ENCODE measurements at regions not wholly inside any gene's neighbourhood (a gene's known extent, or its start where the extent isn't known, plus 50 kb on each side); places are given as distances from the start of the nearest gene placed in this dataset.

DNA sequence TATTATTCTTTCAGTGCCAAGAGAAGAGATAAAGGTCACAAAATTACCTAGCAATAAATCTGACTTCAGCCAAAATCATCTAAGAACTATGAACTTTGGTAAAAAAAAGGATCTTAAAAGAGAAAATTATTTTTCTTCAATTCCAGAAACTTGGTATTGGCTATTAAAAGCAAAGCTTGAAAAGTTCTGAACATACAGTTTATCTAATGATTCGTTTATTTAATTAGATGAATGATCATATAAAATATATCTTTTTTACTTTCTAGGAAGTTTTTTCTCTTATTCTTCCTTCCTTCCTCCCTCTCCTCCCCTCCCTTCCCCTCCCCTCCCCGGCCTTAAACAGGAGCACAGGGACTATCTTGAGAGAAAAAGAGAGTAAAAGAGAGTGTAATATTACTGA is 536.1 kb downstream of the SOX11 start:
- Histone ChIP-seq H3K18ac (ENCODE audit: extremely low read depth, low read length) (no peak overlapping the region), H4K20me1 (replicated peaks in 1 of 2; ENCODE audit: control insufficient read depth in 1 of 2, insufficient read depth in 2 of 2, low read length in 2 of 2) (no peaks in the 10 kb centered on the region), H3K4me3 (ENCODE audit: extremely low read depth in 1 of 4, insufficient read depth in 2 of 4, low read depth in 3 of 4, low read length in 4 of 4) (no peak overlapping the region), H2BK20ac (ENCODE audit: low read length) (no peak overlapping the region), H3K14ac (ENCODE audit: insufficient read length) (no peak overlapping the region), H2BK12ac (ENCODE audit: low read depth, low read length) (no peak overlapping the region), H3K79me2 (ENCODE audit: control insufficient read depth in 1 of 2, insufficient read depth in 2 of 2, low read length in 2 of 2) (no peaks in the 10 kb centered on the region), H2BK5ac (ENCODE audit: low read depth, low read length) (no peak overlapping the region), H3K56ac (replicated peaks; ENCODE audit: insufficient read length, low read depth, low read length) (no peak overlapping the region), H3K23me2 (ENCODE audit: low read depth, low read length) (no peaks in the 10 kb centered on the region), H4K5ac (ENCODE audit: insufficient read length, low read depth, low read length) (no peak overlapping the region), H3K27me3 (replicated peaks in 1 of 4; ENCODE audit: control insufficient read depth in 3 of 4, extremely low read depth in 1 of 4, insufficient read depth in 3 of 4, low read length in 3 of 4) (no peaks in the 10 kb centered on the region), H2BK120ac (replicated peaks; ENCODE audit: low read depth, low read length) (no peak overlapping the region), H3K4me2 (ENCODE audit: insufficient read depth in 1 of 2, low read depth in 2 of 2, low read length in 2 of 2) (no peak overlapping the region), H2AFZ (ENCODE audit: low read length) (no peak overlapping the region), H3K27ac (ENCODE audit: low read depth, low read length) (no peak overlapping the region), H3K4me1 (replicated peaks in 1 of 4; ENCODE audit: control insufficient read depth in 3 of 4, insufficient read depth in 4 of 4, low read length in 3 of 4) (no peaks in the 10 kb centered on the region), H2AK5ac (ENCODE audit: low read depth, low read length) (no peak overlapping the region), H3K79me1 (ENCODE audit: low read depth, low read length) (no peaks in the 10 kb centered on the region), H3K9me3 (ENCODE audit: insufficient read depth in 2 of 2, low read depth in 1 of 2, low read length in 1 of 2) (no peaks in the 10 kb centered on the region), H2BK15ac (ENCODE audit: low read length) (no peak overlapping the region), H3K23ac (ENCODE audit: insufficient read length) (no peak overlapping the region), H3K9ac (replicated peaks in 1 of 4; ENCODE audit: extremely low read depth in 1 of 4, low read depth in 3 of 4, low read length in 3 of 4) (no peak overlapping the region), H3K4ac (replicated peaks; ENCODE audit: insufficient read length, low read depth, low read length) (no peak overlapping the region), H4K91ac (replicated peaks; ENCODE audit: insufficient read length, low read length) (no peak overlapping the region), H4K8ac (ENCODE audit: extremely low read depth, insufficient read depth, low read length) (no peak overlapping the region), H3K36me3 (ENCODE audit: control insufficient read depth in 2 of 4, insufficient read depth in 4 of 4, low read length in 3 of 4) (no peaks in the 10 kb centered on the region)
- DNase-seq (ENCODE audit: low read depth in 1 of 2, low spot score in 2 of 2), result no peak
- ChIA-PET CTCF (ENCODE audit: partially characterized antibody) (no interaction called here), POLR2A (ENCODE audit: partially characterized antibody) (no interaction called here)
- WGBS, 2 experiments (ENCODE audit: extremely low coverage in 1 of 2, insufficient coverage in 1 of 2, insufficient read length in 1 of 2, insufficient replicate concordance in 2 of 2, low coverage in 1 of 2, low lambda C conversion rate in 2 of 2, missing lambda C conversion rate in 1 of 2), result 61% methylated on average over 2 of the region's 2 CpGs; no CpG with 5 or more reads in 1 of the 2 experiments
- no peak for FAIRE-seq
- TF ChIP-seq SP2 (IDR thresholded peaks at IDR 0.05; ENCODE audit: low read length) (no peak), FOSL1 (IDR thresholded peaks at IDR 0.05; ENCODE audit: insufficient read depth, low read depth, low read length) (no peak), SIX5 (IDR thresholded peaks at IDR 0.05; ENCODE audit: low read depth, low read length) (no peak), POLR2AphosphoS5 (IDR thresholded peaks at IDR 0.05; ENCODE audit: low read depth, low read length) (no peak), TBP (IDR thresholded peaks at IDR 0.05; ENCODE audit: low read depth, low read length) (no peak), ZNF274 (IDR thresholded peaks at IDR 0.05; ENCODE audit: borderline replicate concordance, extremely low read depth, low read length) (no peak), RFX5 (IDR thresholded peaks at IDR 0.05; ENCODE audit: borderline replicate concordance, low read depth, low read length) (no peak), TEAD4 (IDR thresholded peaks at IDR 0.05; ENCODE audit: low read depth, low read length) (no peak), CBX8 (IDR thresholded peaks at IDR 0.05; ENCODE audit: borderline replicate concordance, low read depth, low read length) (no peak)
- TF ChIP-seq, protein P1, sequence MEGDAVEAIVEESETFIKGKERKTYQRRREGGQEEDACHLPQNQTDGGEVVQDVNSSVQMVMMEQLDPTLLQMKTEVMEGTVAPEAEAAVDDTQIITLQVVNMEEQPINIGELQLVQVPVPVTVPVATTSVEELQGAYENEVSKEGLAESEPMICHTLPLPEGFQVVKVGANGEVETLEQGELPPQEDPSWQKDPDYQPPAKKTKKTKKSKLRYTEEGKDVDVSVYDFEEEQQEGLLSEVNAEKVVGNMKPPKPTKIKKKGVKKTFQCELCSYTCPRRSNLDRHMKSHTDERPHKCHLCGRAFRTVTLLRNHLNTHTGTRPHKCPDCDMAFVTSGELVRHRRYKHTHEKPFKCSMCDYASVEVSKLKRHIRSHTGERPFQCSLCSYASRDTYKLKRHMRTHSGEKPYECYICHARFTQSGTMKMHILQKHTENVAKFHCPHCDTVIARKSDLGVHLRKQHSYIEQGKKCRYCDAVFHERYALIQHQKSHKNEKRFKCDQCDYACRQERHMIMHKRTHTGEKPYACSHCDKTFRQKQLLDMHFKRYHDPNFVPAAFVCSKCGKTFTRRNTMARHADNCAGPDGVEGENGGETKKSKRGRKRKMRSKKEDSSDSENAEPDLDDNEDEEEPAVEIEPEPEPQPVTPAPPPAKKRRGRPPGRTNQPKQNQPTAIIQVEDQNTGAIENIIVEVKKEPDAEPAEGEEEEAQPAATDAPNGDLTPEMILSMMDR (IDR thresholded peaks at IDR 0.05; ENCODE audit: control extremely low read depth in 1 of 3, insufficient read depth in 1 of 3, low read depth in 1 of 3, low read length in 3 of 3), result no peak
- TF ChIP-seq, protein P2, sequence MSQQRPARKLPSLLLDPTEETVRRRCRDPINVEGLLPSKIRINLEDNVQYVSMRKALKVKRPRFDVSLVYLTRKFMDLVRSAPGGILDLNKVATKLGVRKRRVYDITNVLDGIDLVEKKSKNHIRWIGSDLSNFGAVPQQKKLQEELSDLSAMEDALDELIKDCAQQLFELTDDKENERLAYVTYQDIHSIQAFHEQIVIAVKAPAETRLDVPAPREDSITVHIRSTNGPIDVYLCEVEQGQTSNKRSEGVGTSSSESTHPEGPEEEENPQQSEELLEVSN (IDR thresholded peaks at IDR 0.05), result no peak
- TF ChIP-seq, protein P3, sequence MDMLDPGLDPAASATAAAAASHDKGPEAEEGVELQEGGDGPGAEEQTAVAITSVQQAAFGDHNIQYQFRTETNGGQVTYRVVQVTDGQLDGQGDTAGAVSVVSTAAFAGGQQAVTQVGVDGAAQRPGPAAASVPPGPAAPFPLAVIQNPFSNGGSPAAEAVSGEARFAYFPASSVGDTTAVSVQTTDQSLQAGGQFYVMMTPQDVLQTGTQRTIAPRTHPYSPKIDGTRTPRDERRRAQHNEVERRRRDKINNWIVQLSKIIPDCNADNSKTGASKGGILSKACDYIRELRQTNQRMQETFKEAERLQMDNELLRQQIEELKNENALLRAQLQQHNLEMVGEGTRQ (IDR thresholded peaks at IDR 0.05; ENCODE audit: low read length), result no peak

Measured in H1 (cell line).